GM21528 (cell line): ENCODE measurements at regions not wholly inside any gene's neighbourhood (a gene's known extent, or its start where the extent isn't known, plus 50 kb on each side); places are given as distances from the start of the nearest gene placed in this dataset.
"Not testable (repeated sequence)": the region's sequence is repeated elsewhere in the genome, so short reads cannot be mapped to it uniquely, and the experiment has no call there.

Source experiments
- ATAC-seq: cut with Tn5 transposase; IDR thresholded peaks from one replicate; pipeline ENCODE4 v1.9.1; 2021; ENCODE audit warnings: mild to moderate bottlenecking, moderate library complexity; ENCODE audit not compliant: unreplicated experiment, low FRiP score

- ATAC-seq, result no peak
These were observed 660.1 kb upstream of the SGO1 start for GRCh38 chr3:20846066-20846465.

DNA sequence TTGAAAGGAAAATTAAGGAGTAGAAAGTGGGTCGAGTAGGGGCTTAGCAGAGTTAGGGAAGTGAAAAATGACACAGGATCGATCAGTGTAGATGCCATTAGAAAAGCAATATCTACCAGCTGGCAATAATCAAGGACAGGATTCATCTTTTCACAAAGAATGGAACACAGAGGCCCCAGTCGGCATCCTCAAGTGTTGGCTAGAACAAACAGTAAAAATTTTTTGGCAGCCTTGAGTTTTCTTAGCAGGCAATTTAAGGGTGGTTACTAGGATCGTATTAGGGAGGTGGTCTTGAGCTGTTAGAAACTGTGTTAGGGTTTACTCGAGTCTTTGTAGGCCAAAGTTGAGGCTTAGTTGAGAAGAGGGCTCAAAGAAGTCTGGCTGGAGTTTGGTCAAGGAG, 658.8 kb upstream of the SGO1 start:
- ATAC-seq, result no peak

DNA sequence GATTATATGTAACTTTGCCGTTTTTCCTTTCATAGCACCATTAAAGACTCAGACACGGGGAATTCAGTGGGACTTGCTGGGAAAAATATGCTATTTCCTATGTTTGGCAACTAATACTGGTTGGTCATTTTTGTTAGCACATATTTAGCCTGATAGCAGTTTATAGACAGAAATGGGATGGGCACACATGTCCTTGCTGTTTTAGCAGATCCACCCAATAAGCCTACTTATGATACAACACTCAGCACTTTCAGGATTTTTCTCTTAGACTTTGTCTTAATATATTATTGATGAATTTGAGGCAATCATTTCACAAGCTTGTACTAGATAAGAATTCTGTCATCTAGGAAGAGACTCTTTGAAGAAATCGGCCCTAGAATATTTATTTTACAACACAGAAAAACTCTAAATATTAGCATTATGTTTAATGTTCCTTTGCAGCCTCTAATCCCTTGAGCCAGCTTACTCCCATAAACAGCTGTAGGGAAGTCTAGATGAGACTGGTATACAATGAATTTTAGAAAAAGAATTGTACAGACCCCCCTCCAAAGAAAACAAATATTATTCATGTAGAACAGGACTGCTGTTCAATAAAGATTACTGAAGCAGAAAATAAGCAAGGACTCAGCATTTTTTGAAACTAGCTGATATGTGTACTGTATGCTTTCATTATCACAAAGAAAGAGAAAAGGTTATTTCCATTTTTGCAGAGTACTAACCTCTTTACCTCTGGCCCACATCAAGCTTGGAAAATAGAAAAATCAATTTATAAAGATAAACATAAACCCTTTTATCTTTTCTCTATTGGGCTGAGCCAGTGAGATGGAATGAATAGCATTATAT, 656.8 kb upstream of the SGO1 start:
- ATAC-seq, result no peak

- ATAC-seq, result no peak
These were observed 656.0 kb upstream of the SGO1 start for GRCh38 chr3:20842002-20842401.

- no peak for ATAC-seq
These were observed 651.8 kb upstream of the SGO1 start for GRCh38 chr3:20837676-20838302.

DNA sequence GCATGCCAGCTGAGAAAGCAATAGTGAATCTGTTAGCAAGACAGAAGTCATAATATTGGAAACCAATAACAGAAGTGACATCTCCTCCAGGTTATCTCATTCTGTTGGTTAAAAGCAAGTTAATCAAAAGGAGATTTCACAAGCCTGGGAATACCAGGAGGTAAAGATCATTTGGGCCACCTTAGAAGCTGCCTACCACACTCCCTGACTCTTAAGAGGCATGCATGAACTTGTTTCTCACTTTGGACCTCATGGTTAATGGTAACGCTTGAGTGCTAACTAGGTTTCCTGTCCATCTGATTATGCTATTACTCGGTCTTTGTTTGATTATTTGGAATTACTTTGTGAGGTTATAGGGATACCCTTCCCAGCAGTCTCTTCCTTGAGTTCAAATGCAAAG, 650.8 kb upstream of the SGO1 start:
- no peak for ATAC-seq

DNA sequence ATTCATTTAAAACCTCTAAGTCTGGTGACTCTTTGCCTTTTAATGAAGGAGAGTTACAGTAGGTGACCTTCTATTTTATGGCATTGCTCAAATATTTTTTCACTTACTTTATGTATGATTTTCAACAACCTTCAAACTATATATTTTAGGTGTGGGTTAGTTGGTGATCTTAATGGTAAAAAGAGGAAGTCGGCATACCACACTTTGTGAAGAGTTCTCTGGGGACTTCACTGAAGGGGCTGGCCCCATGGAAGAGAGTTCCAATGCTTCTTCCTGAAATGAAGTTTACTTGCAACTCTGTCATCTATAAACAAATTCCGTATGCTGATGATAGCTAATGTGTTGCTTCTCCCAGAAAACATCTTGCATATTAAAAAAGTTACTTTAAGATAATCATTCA, 647.0 kb upstream of the SGO1 start:
- ATAC-seq, result no peak

GRCh38 chr3:20822251-20822650, 636.2 kb upstream of the SGO1 start:
- ATAC-seq, result no peak

DNA sequence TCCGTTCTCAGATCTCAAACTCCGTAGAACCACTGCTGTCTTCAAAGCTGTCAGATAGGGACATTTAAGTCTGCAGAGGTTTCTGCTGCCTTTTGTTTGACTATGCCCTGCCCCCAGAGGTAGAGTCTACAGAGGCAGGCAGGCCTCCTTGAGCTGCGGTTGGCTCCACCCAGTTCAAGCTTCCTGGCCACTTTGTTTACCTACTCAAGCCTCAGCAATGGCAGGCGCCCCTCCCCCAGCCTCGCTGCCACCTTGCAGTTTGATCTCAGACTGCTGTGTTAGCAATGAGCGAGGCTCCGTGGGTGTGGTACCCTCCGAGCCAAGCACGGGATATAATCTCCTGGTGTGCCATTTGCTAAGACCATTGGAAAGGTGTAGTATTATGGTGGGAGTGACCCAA, 634.9 kb upstream of the SGO1 start:
- ATAC-seq, result not testable (repeated sequence)

DNA sequence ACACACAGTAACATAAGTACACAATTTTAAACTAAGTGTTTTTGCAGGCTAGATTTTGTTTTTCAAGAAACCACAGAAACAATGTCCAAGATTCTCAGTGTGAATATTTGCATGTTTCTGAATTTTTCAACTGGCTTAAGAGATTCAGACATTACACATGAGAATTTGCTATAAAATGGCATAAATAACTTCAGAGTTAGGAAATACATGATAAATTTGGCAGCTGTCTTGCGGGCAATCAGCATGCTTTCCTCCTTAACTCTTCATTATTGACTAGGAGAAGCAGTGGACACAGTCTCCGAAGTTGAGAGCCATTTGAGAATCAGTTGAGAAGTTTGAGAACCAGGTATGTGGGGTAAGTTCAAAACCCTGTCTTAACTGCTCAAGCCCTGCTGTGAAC, 625.6 kb upstream of the SGO1 start:
- ATAC-seq, result no peak

DNA sequence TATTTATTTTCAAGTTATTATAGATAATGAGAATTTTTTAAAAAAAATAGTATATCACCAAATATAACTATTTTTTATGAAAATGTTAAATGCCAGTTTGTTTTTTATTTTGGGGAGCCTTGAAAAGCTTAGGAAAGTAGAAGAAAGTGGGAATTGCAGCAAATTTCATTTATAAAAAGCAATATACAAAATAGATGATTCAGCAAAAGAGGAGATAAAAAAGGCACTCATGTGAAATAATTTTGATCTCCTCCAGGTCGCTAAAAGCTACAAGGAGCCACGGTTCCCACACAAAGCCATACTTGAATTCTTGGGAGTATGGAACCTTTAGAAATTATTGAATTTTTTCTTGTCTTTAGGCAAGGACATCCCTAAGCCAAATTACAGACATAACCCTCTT, 625.0 kb upstream of the SGO1 start:
- no peak for ATAC-seq

- no peak for ATAC-seq
These were observed 624.5 kb upstream of the SGO1 start for GRCh38 chr3:20810555-20810954.

- ATAC-seq, result no peak
These were observed 623.4 kb upstream of the SGO1 start for GRCh38 chr3:20809356-20809755.

- ATAC-seq, result no peak
These were observed 622.9 kb upstream of the SGO1 start for GRCh38 chr3:20808864-20809263.

GRCh38 chr3:20798666-20799065, 612.7 kb upstream of the SGO1 start:
- no peak for ATAC-seq

DNA sequence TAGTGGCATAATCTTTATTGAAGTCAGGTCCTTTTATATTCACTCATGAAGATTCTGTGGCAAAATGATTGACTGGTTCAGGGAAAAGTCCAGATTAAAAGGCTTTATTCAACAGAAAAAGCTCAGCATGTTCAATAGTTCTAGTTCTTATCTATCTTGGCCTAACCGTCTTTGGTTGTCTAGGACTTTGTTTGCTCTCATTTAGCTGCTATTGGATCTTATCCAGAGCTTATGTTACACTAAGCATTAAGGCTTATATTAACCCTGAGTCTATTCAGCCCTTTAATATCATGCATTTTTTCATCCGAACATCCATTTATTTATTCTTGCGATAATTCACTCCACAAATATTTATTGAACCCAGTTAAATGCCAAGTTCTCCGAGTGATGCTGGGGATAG, 601.0 kb upstream of the SGO1 start:
- no peak for ATAC-seq

- no peak for ATAC-seq
These were observed 590.7 kb upstream of the SGO1 start for GRCh38 chr3:20776692-20777091.

GRCh38 chr3:20776286-20776685, 590.3 kb upstream of the SGO1 start:
- ATAC-seq, result no peak

- ATAC-seq, result no peak
These were observed 587.4 kb upstream of the SGO1 start for GRCh38 chr3:20773320-20773984.

- no peak for ATAC-seq
These were observed 586.9 kb upstream of the SGO1 start for GRCh38 chr3:20772869-20773268.

GRCh38 chr3:20769430-20769829, 583.4 kb upstream of the SGO1 start:
- no peak for ATAC-seq

- no peak for ATAC-seq
These were observed 575.0 kb upstream of the SGO1 start for GRCh38 chr3:20760981-20761380.
